IMR-90 (cell line): ENCODE measurements at regions not wholly inside any gene's neighbourhood (a gene's known extent, or its start where the extent isn't known, plus 50 kb on each side); places are given as distances from the start of the nearest gene placed in this dataset.

Source experiments
- ATAC-seq: fragments of 200-7000 bp; cut with Tn5 transposase; 2 replicates; pipeline ENCODE4 v1.9.1; 2020; ENCODE audit warnings: low read depth, mild to moderate bottlenecking, moderate library complexity
- BruUV-seq: library from RNA; stranded (reverse); fragments of 400-500 nt; replicated peaks from 2 replicates; lab custom pipeline; 2021; lab: Mats Ljungman, UMichigan
- CTCF ChIA-PET: fragments of 300-600 bp; formaldehyde crosslinking; extraction: SDS; loops from one replicate; lab custom pipeline; 2021; ENCODE audit warnings: antibody characterized with exemption; lab: Yijun Ruan, JAX
- POLR2A ChIA-PET: fragments of 300-600 bp; sonication (Branson Sonifier 250); formaldehyde crosslinking; loops from one replicate; lab custom pipeline; 2022; ENCODE audit warnings: antibody characterized with exemption; ENCODE audit not compliant: unreplicated experiment; lab: Charles Lee
- DNase-seq: peaks from one replicate; pipeline ENCODE4 v3.0.0; 2013
- H2AFZ ChIP-seq: replicated peaks from 2 replicates; pipeline ENCODE3; 2013; ENCODE audit warnings: low read length, mild to moderate bottlenecking; ENCODE audit not compliant: poor library complexity
- H2AK5ac ChIP-seq: 2 replicates; pipeline ENCODE4 v1.6.1; 2013; ENCODE audit warnings: low read depth, low read length, inconsistent platforms
- H2AK9ac ChIP-seq: replicated peaks from 2 replicates; pipeline ENCODE3; 2013; ENCODE audit warnings: mild to moderate bottlenecking, low read depth, low read length, moderate library complexity; ENCODE audit not compliant: poor library complexity
- H2BK120ac ChIP-seq: 2 replicates; pipeline ENCODE4 v1.6.1; 2013; ENCODE audit warnings: low read depth, low read length, inconsistent platforms
- H2BK15ac ChIP-seq: 3 replicates; pipeline ENCODE4 v1.6.1; 2013; ENCODE audit warnings: low read depth, low read length, inconsistent platforms
- H2BK20ac ChIP-seq: 2 replicates; pipeline ENCODE4 v1.6.1; 2013; ENCODE audit warnings: low read depth, mild to moderate bottlenecking, inconsistent platforms, low read length, moderate library complexity
- H2BK5ac ChIP-seq: 2 replicates; pipeline ENCODE4 v1.6.1; 2013; ENCODE audit warnings: mild to moderate bottlenecking, low read depth, low read length, inconsistent platforms; ENCODE audit not compliant: poor library complexity, severe bottlenecking
- H3K14ac ChIP-seq: replicated peaks from 2 replicates; pipeline ENCODE4 v1.6.1; 2013; ENCODE audit warnings: low read depth, low read length, inconsistent platforms
- H3K18ac ChIP-seq: 2 replicates; pipeline ENCODE4 v1.6.1; 2013; ENCODE audit warnings: low read depth, low read length, control low read depth
- H3K23ac ChIP-seq: 2 replicates; pipeline ENCODE4 v1.6.1; 2013; ENCODE audit warnings: low read depth, low read length, inconsistent platforms
- H3K27ac ChIP-seq: 2 replicates; pipeline ENCODE4 v1.5.1; 2013; ENCODE audit warnings: mild to moderate bottlenecking, control low read depth, low read length; ENCODE audit not compliant: insufficient read depth
- H3K27me3 ChIP-seq: 2 replicates; pipeline ENCODE4 v1.6.1; 2013; ENCODE audit warnings: low read length; ENCODE audit not compliant: control insufficient read depth, insufficient read depth
- H3K36me3 ChIP-seq: 2 replicates; pipeline ENCODE4 v1.6.1; 2013; ENCODE audit warnings: low read length, mixed read lengths; ENCODE audit not compliant: control insufficient read depth, insufficient read depth
- H3K4ac ChIP-seq: 2 replicates; pipeline ENCODE4 v1.6.1; 2013; ENCODE audit warnings: low read depth, low read length, inconsistent platforms
- H3K4me1 ChIP-seq: 2 replicates; pipeline ENCODE4 v1.6.1; 2013; ENCODE audit warnings: low read length, mixed read lengths; ENCODE audit not compliant: control insufficient read depth, insufficient read depth
- H3K4me2 ChIP-seq: 2 replicates; pipeline ENCODE4 v1.6.1; 2013; ENCODE audit warnings: low read depth, mild to moderate bottlenecking, control low read depth, low read length, moderate library complexity
- H3K4me3 ChIP-seq: 2 replicates; pipeline ENCODE4 v1.5.1; 2013; ENCODE audit warnings: low read depth, mild to moderate bottlenecking, control low read depth, low read length, moderate library complexity; ENCODE audit not compliant: insufficient read depth
- H3K56ac ChIP-seq: 2 replicates; pipeline ENCODE4 v1.6.1; 2013; ENCODE audit warnings: low read length, inconsistent platforms; ENCODE audit not compliant: insufficient read depth; ENCODE audit errors: extremely low read depth
- H3K79me1 ChIP-seq, 2 experiments: 2 replicates each; pipeline ENCODE4 v1.6.1; 2013; ENCODE audit warnings: low read length in 2 of 2, inconsistent platforms in 1 of 2, low read depth in 1 of 2
- H3K9ac ChIP-seq: 2 replicates; pipeline ENCODE4 v1.6.1; 2013; ENCODE audit warnings: low read depth, low read length, control low read depth
- H3K9me1 ChIP-seq: 2 replicates; pipeline ENCODE4 v1.6.1; 2013; ENCODE audit warnings: low read length, inconsistent platforms; ENCODE audit not compliant: insufficient read depth
- H3K9me3 ChIP-seq: 2 replicates; pipeline ENCODE4 v1.6.1; 2013; ENCODE audit warnings: low read length; ENCODE audit not compliant: control insufficient read depth, insufficient read depth
- H4K20me1 ChIP-seq: 2 replicates; pipeline ENCODE4 v1.6.1; 2013; ENCODE audit warnings: low read length, inconsistent platforms; ENCODE audit not compliant: insufficient read depth
- H4K5ac ChIP-seq: 2 replicates; pipeline ENCODE4 v1.6.1; 2013; ENCODE audit warnings: mild to moderate bottlenecking, low read depth, low read length, control low read depth
- H4K8ac ChIP-seq, 2 experiments: 2 replicates each; pipeline ENCODE4 v1.6.1; 2013; ENCODE audit warnings: low read depth in 2 of 2, low read length in 2 of 2, control low read depth in 1 of 2, inconsistent platforms in 1 of 2
- H4K91ac ChIP-seq: 2 replicates; pipeline ENCODE4 v1.6.1; 2013; ENCODE audit warnings: low read depth, low read length, inconsistent platforms; ENCODE audit not compliant: insufficient read depth
- CHD1 ChIP-seq: IDR thresholded peaks from 2 replicates; pipeline ENCODE4 v1.6.1; 2012; ENCODE audit warnings: low read depth, low read length, improper control_type of control experiment
- FOS ChIP-seq: fragments of 150-350 bp; IDR thresholded peaks from 2 replicates; pipeline ENCODE4 v1.6.1; 2016; ENCODE audit warnings: low read depth, low read length
- POLR2A ChIP-seq: IDR thresholded peaks from 2 replicates; pipeline ENCODE4 v1.6.1; 2012; ENCODE audit warnings: mild to moderate bottlenecking, low read depth, low read length
- RAD21 ChIP-seq: IDR thresholded peaks from 2 replicates; pipeline ENCODE4 v1.6.1; 2012; ENCODE audit warnings: low read length, improper control_type of control experiment
- RFX5 ChIP-seq: IDR thresholded peaks from 2 replicates; pipeline ENCODE4 v1.8.0; 2012; ENCODE audit warnings: low read depth, mild to moderate bottlenecking, low read length, moderate library complexity
- WGBS, 2 experiments: methylation state at CpG; one replicate each; pipeline versions ENCODE4 v1.1.5 to v1.1.7; 2013; ENCODE audit warnings: missing lambda C conversion rate in 2 of 2; ENCODE audit not compliant: insufficient read length in 1 of 2; ENCODE audit errors: extremely low coverage in 2 of 2; 5-methylcytosine and 5-hydroxymethylcytosine counted together
- dilution Hi-C: fragments of 300-500 bp; cut with HindIII; formaldehyde crosslinking; loops from one replicate; pipeline ENCODE4 v1.14.3; 2018; ENCODE audit warnings: low sequenced_read_pairs; ENCODE audit not compliant: unreplicated experiment
- in situ Hi-C: fragments of 300-500 bp; cut with MboI; formaldehyde crosslinking; loops from 3 replicates; pipeline ENCODE4 v1.14.3; 2019; ENCODE audit warnings: low sequenced_read_pairs, inconsistent platforms, mixed read lengths
- intact Hi-C: fragments of 100-400 bp; cut with micrococcal nuclease; formaldehyde crosslinking; loops from 2 replicates; pipeline ENCODE4 v1.10.0; 2022

- no peak overlapping the region for H4K5ac ChIP-seq
- no peak for DNase-seq
These were observed 553.6 kb downstream of the PTPRU start for GRCh38 chr1:29789910-29790247.

More at GRCh38 chr1:29789910-29790247, 553.6 kb downstream of the PTPRU start:
- H3K9me1 ChIP-seq = no peaks in the 10 kb centered on the region
- no peak overlapping the region for H2AFZ ChIP-seq
- H4K20me1 ChIP-seq = no peaks in the 10 kb centered on the region
- no peak overlapping the region for H3K4ac ChIP-seq
- no peak overlapping the region for H4K91ac ChIP-seq
- no peak overlapping the region for H3K4me3 ChIP-seq
- no peak overlapping the region for H2BK5ac ChIP-seq
- no peak overlapping the region for H2BK15ac ChIP-seq
- no peak overlapping the region for H3K56ac ChIP-seq
- H3K4me2 ChIP-seq = no peak overlapping the region
- intact Hi-C loops (loop anchor here (5.0 kb wide), 1 partner anchor 553 kb away; the partner anchor contains the start of gene PTPRU), dilution Hi-C loops (no loop called here), in situ Hi-C loops (loop anchor here (10.0 kb wide), 1 partner anchor 295 kb away; no protein-coding TSS in a partner anchor)
- H3K9me3 ChIP-seq = no peaks in the 10 kb centered on the region
- POLR2A ChIA-PET = no interaction called here
- H2BK20ac ChIP-seq = no peak overlapping the region
- H2BK120ac ChIP-seq = no peak overlapping the region
- no peak overlapping the region for H3K27ac ChIP-seq
- TF ChIP-seq RFX5 (no peak), RAD21 (no peak), FOS (no peak), CHD1 (no peak), POLR2A (no peak)
- no peak overlapping the region for H3K18ac ChIP-seq
- ATAC-seq = no peak
- no peaks in the 10 kb centered on the region for H3K36me3 ChIP-seq
- no peaks in the 10 kb centered on the region; the same call in 1 of the 2 replicates for H3K27me3 ChIP-seq
- H4K8ac ChIP-seq = no peak overlapping the region
- no peak overlapping the region for H3K9ac ChIP-seq
- no peak overlapping the region for H2AK5ac ChIP-seq
- no TSS peak for BruUV-seq
- 46% methylated on average over 6 of the region's 6 CpGs; no CpG with 5 or more reads in 1 of the 2 experiments for WGBS, 2 experiments
- no peaks in the 10 kb centered on the region for H3K4me1 ChIP-seq
- CTCF ChIA-PET = interaction anchor here (1.5 kb wide), 1 partner anchor 297 kb away, joined by 3 read pairs; no protein-coding TSS in a partner anchor
- no peak overlapping the region for H2AK9ac ChIP-seq
- no peak overlapping the region for H3K14ac ChIP-seq
- no peaks in the 10 kb centered on the region for H3K79me1 ChIP-seq
- H3K23ac ChIP-seq = no peak overlapping the region
